Keratinocyte (primary cell): ENCODE measurements at regions not wholly inside any gene's neighbourhood (a gene's known extent, or its start where the extent isn't known, plus 50 kb on each side); places are given as distances from the start of the nearest gene placed in this dataset.

ENCODE experiments used
- DNase-seq: peaks from one replicate; pipeline ENCODE4 v3.0.0-alpha.2; 2011; ENCODE audit warnings: low read depth, missing footprints, low spot score
- FAIRE-seq: peaks from 2 replicates; lab custom pipeline; 2011; peaks lifted over from hg19 to GRCh38; lab: Jason Lieb, UNC
- H2AFZ ChIP-seq: 2 replicates; pipeline ENCODE4 v1.6.0; 2012; ENCODE audit warnings: low read length, control low read depth, inconsistent platforms; ENCODE audit not compliant: control insufficient read depth
- H3K27ac ChIP-seq: 2 replicates; pipeline ENCODE4 v1.5.1; 2011; ENCODE audit warnings: low read length; ENCODE audit not compliant: control insufficient read depth, insufficient read depth
- H3K27me3 ChIP-seq: 3 replicates; pipeline ENCODE4 v1.6.0; 2011; ENCODE audit warnings: low read length; ENCODE audit not compliant: control insufficient read depth, insufficient read depth; ENCODE audit errors: extremely low read depth
- H3K36me3 ChIP-seq, 2 experiments: 2 replicates in 1 of 2; 3 replicates in 1 of 2; pipeline ENCODE4 v1.5.1; 2011; ENCODE audit warnings: low read length in 2 of 2, mild to moderate bottlenecking in 1 of 2; ENCODE audit not compliant: control insufficient read depth in 2 of 2, insufficient read depth in 2 of 2; ENCODE audit errors: extremely low read depth in 1 of 2
- H3K4me1 ChIP-seq: 3 replicates; pipeline ENCODE4 v1.5.1; 2011; ENCODE audit warnings: low read length; ENCODE audit not compliant: control insufficient read depth, insufficient read depth; ENCODE audit errors: extremely low read depth
- H3K4me2 ChIP-seq: 3 replicates; pipeline ENCODE4 v1.6.0; 2011; ENCODE audit warnings: low read depth, low read length; ENCODE audit not compliant: control insufficient read depth, insufficient read depth; ENCODE audit errors: extremely low read depth
- H3K4me3 ChIP-seq, 3 experiments: fragments of 200-600 bp in 1 of 3; sonication (generic) in 1 of 3; 2 replicates in 2 of 3; 3 replicates in 1 of 3; pipeline ENCODE4 v1.5.1; 2011 to 2016; ENCODE audit warnings: low read length in 3 of 3, mild to moderate bottlenecking in 3 of 3, control low read depth in 2 of 3, inconsistent platforms in 1 of 3, low read depth in 1 of 3, mixed read lengths in 1 of 3, mixed run types in 1 of 3, moderate library complexity in 1 of 3; ENCODE audit not compliant: control insufficient read depth in 2 of 3, insufficient read depth in 2 of 3; ENCODE audit errors: extremely low read depth in 1 of 3
- H3K79me2 ChIP-seq: 2 replicates; pipeline ENCODE4 v1.6.0; 2012; ENCODE audit warnings: low read length; ENCODE audit not compliant: control insufficient read depth, insufficient read depth
- H3K9ac ChIP-seq: 3 replicates; pipeline ENCODE4 v1.6.0; 2011; ENCODE audit warnings: low read length; ENCODE audit not compliant: control insufficient read depth, insufficient read depth; ENCODE audit errors: extremely low read depth
- H3K9me1 ChIP-seq: 3 replicates; pipeline ENCODE4 v1.6.0; 2011; ENCODE audit warnings: low read length; ENCODE audit not compliant: control insufficient read depth, insufficient read depth; ENCODE audit errors: extremely low read depth
- H3K9me3 ChIP-seq: 2 replicates; pipeline ENCODE4 v1.5.1; 2012; ENCODE audit warnings: low read depth, low read length; ENCODE audit not compliant: control insufficient read depth
- H4K20me1 ChIP-seq: 3 replicates; pipeline ENCODE4 v1.6.0; 2011; ENCODE audit warnings: low read length; ENCODE audit not compliant: control insufficient read depth, insufficient read depth; ENCODE audit errors: extremely low read depth
- EZH2 ChIP-seq: IDR thresholded peaks from one replicate; pipeline ENCODE4 v1.6.1; 2012; ENCODE audit warnings: inconsistent platforms, mild to moderate bottlenecking, low read length, moderate library complexity
- dilution Hi-C: fragments of 300-500 bp; cut with MboI; formaldehyde crosslinking; loops from one replicate; pipeline ENCODE4 v1.7.0; 2020; ENCODE audit warnings: low sequenced_read_pairs; ENCODE audit not compliant: extremely low pct_ligation_motif_present
- TF ChIP-seq, protein P1 (sequence below), 3 experiments: IDR thresholded peaks in 1 of 3; conservative IDR thresholded peaks in 1 of 3; optimal IDR thresholded peaks in 1 of 3; 2 replicates in 2 of 3; 3 replicates in 1 of 3; pipeline versions ENCODE3 to v1.5.1; 2011; ENCODE audit warnings: low read length in 3 of 3, mild to moderate bottlenecking in 3 of 3, moderate library complexity in 2 of 3, control low read depth in 1 of 3, inconsistent platforms in 1 of 3; ENCODE audit not compliant: insufficient read depth in 2 of 3; ENCODE audit errors: extremely low read depth in 1 of 3

DNA sequence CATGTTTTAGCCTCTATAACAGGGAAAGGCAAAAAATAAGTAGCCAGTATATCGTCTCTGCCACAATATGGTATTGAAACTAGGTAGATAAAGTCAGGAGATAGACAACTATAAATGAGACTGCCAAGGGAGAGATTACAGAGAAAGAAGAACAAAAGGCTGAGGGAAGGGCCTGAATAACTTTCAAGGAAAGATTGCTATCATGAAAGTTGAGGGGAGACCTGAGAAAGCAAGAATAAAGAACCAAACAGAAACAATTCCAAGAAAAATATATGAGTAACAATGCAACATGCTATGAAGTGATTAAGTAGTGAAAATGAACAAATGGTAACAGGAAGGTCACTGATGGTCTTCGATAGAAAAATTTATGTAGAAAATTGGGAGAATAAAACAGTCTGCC lies 690.1 kb downstream of the METTL15 start:
- TF ChIP-seq, protein P1, sequence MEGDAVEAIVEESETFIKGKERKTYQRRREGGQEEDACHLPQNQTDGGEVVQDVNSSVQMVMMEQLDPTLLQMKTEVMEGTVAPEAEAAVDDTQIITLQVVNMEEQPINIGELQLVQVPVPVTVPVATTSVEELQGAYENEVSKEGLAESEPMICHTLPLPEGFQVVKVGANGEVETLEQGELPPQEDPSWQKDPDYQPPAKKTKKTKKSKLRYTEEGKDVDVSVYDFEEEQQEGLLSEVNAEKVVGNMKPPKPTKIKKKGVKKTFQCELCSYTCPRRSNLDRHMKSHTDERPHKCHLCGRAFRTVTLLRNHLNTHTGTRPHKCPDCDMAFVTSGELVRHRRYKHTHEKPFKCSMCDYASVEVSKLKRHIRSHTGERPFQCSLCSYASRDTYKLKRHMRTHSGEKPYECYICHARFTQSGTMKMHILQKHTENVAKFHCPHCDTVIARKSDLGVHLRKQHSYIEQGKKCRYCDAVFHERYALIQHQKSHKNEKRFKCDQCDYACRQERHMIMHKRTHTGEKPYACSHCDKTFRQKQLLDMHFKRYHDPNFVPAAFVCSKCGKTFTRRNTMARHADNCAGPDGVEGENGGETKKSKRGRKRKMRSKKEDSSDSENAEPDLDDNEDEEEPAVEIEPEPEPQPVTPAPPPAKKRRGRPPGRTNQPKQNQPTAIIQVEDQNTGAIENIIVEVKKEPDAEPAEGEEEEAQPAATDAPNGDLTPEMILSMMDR (optimal IDR thresholded peaks at IDR 0.05 in 1 of 3, IDR thresholded peaks at IDR 0.05 in 1 of 3, conservative IDR thresholded peaks at IDR 0.05 in 1 of 3; ENCODE audit: extremely low read depth in 1 of 3, insufficient read depth in 2 of 3, low read length in 3 of 3) = no peak
- TF ChIP-seq EZH2 = no peak
- DNase-seq (no peak), FAIRE-seq (no peak)
- Histone ChIP-seq H3K36me3 (no peaks in the 10 kb centered on the region), H2AFZ (no peak overlapping the region), H3K9me3 (no peaks in the 10 kb centered on the region), H4K20me1 (no peaks in the 10 kb centered on the region), H3K27me3 (no peaks in the 10 kb centered on the region), H3K27ac (no peak overlapping the region), H3K4me2 (no peak overlapping the region), H3K79me2 (no peaks in the 10 kb centered on the region), H3K4me1 (no peaks in the 10 kb centered on the region), H3K9me1 (no peaks in the 10 kb centered on the region), H3K4me3 (no peak overlapping the region), H3K9ac (no peak overlapping the region)
- dilution Hi-C loops = no loop called here

DNA sequence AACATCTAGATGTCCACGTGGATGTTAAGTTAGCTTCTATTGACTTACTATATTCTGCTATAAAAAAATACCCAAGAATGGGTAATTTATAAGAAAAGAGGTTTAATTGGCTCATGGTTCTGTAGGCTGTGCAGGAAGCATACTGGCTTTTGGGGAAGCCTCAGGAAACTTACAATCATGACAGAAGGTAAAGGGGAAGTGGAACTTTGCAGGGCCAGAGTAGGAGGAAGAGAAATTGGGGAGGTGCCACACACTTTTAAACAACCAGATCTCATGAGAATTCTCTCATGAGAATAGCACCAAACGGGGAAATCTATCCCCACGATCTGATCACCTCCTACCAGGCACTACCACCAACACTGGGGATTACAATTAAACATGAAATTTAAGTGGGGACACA lies 689.3 kb downstream of the METTL15 start:
- dilution Hi-C loops = no loop called here
- Histone ChIP-seq H3K27ac (no peak overlapping the region), H3K4me3 (no peak overlapping the region), H3K27me3 (no peaks in the 10 kb centered on the region), H3K9me3 (no peaks in the 10 kb centered on the region), H4K20me1 (no peaks in the 10 kb centered on the region), H3K36me3 (no peaks in the 10 kb centered on the region), H3K4me2 (no peak overlapping the region), H2AFZ (no peak overlapping the region), H3K9me1 (no peaks in the 10 kb centered on the region), H3K4me1 (no peaks in the 10 kb centered on the region), H3K9ac (no peak overlapping the region), H3K79me2 (no peaks in the 10 kb centered on the region)
- FAIRE-seq = no peak
- TF ChIP-seq, protein P1 (optimal IDR thresholded peaks at IDR 0.05 in 1 of 3, IDR thresholded peaks at IDR 0.05 in 1 of 3, conservative IDR thresholded peaks at IDR 0.05 in 1 of 3; ENCODE audit: extremely low read depth in 1 of 3, insufficient read depth in 2 of 3, low read length in 3 of 3) = no peak
- no peak for TF ChIP-seq EZH2
- no peak for DNase-seq
